Adipocyte (in vitro differentiated cells): ENCODE measurements at regions not wholly inside any gene's neighbourhood (a gene's known extent, or its start where the extent isn't known, plus 50 kb on each side); places are given as distances from the start of the nearest gene placed in this dataset.

ENCODE experiments used
- DNase-seq: peaks from one replicate; pipeline ENCODE4 v3.0.0-alpha.2; 2015; ENCODE audit warnings: low read depth
- H3K27me3 ChIP-seq: replicated peaks from 2 replicates; pipeline ENCODE4 v1.7.0; 2013; ENCODE audit warnings: mild to moderate bottlenecking, low read length, moderate library complexity; ENCODE audit not compliant: control insufficient read depth, insufficient read depth
- H3K36me3 ChIP-seq: 2 replicates; pipeline ENCODE4 v1.7.0; 2013; ENCODE audit warnings: low read length, mild to moderate bottlenecking, moderate library complexity; ENCODE audit not compliant: control insufficient read depth, insufficient read depth, severe bottlenecking
- H3K4me1 ChIP-seq: 2 replicates; pipeline ENCODE4 v1.7.0; 2013; ENCODE audit warnings: mild to moderate bottlenecking, low read length, moderate library complexity; ENCODE audit not compliant: control insufficient read depth, insufficient read depth
- H3K4me3 ChIP-seq: 2 replicates; pipeline ENCODE4 v1.7.0; 2013; ENCODE audit warnings: mild to moderate bottlenecking, low read length, moderate library complexity
- H3K9ac ChIP-seq: 2 replicates; pipeline ENCODE4 v1.7.0; 2013; ENCODE audit warnings: mild to moderate bottlenecking, low read length, moderate library complexity
- H3K9me3 ChIP-seq: 2 replicates; pipeline ENCODE4 v1.7.0; 2013; ENCODE audit warnings: mild to moderate bottlenecking, low read length, moderate library complexity; ENCODE audit not compliant: control insufficient read depth

- H3K9ac ChIP-seq, result no peak overlapping the region
- H3K4me3 ChIP-seq, result no peak overlapping the region
- peaks cover 6% of the 10 kb centered on the region for H3K4me1 ChIP-seq
- H3K27me3 ChIP-seq, result peaks cover 66% of the 10 kb centered on the region
- no peaks in the 10 kb centered on the region for H3K36me3 ChIP-seq
- H3K9me3 ChIP-seq, result peaks cover 12% of the 10 kb centered on the region
- no peak for DNase-seq
These were observed 356.9 kb downstream of the C16orf95 start for GRCh38 chr16:86960266-86960665.

- no peaks in the 10 kb centered on the region for H3K36me3 ChIP-seq
- peak overlapping the region; percentile 6 for H3K4me3 ChIP-seq
- peaks cover 71% of the 10 kb centered on the region for H3K27me3 ChIP-seq
- H3K9ac ChIP-seq, result no peak overlapping the region
- DNase-seq, result peak; percentile 61
- peaks cover 6% of the 10 kb centered on the region for H3K4me1 ChIP-seq
- H3K9me3 ChIP-seq, result peaks cover 6% of the 10 kb centered on the region
These were observed 356.0 kb downstream of the C16orf95 start for GRCh38 chr16:86961171-86961601.

GRCh38 chr16:86962259-86962658 lies 354.9 kb downstream of the C16orf95 start:
- Histone ChIP-seq H3K36me3 (no peaks in the 10 kb centered on the region), H3K27me3 (peaks cover 67% of the 10 kb centered on the region), H3K4me3 (no peak overlapping the region), H3K9ac (no peak overlapping the region), H3K4me1 (peaks cover 6% of the 10 kb centered on the region), H3K9me3 (no peaks in the 10 kb centered on the region)
- no peak for DNase-seq

- peaks cover 69% of the 10 kb centered on the region for H3K27me3 ChIP-seq
- no peak overlapping the region for H3K9ac ChIP-seq
- peaks cover 6% of the 10 kb centered on the region for H3K4me1 ChIP-seq
- no peak for DNase-seq
- no peaks in the 10 kb centered on the region for H3K9me3 ChIP-seq
- no peak overlapping the region for H3K4me3 ChIP-seq
- H3K36me3 ChIP-seq, result no peaks in the 10 kb centered on the region
These were observed 354.3 kb downstream of the C16orf95 start for GRCh38 chr16:86962913-86963312.

- peaks cover 6% of the 10 kb centered on the region for H3K4me1 ChIP-seq
- no peak overlapping the region for H3K4me3 ChIP-seq
- H3K9ac ChIP-seq, result no peak overlapping the region
- no peaks in the 10 kb centered on the region for H3K36me3 ChIP-seq
- DNase-seq, result no peak
- peaks cover 64% of the 10 kb centered on the region for H3K27me3 ChIP-seq
- H3K9me3 ChIP-seq, result no peaks in the 10 kb centered on the region
These were observed 353.3 kb downstream of the C16orf95 start for GRCh38 chr16:86963600-86964575.

GRCh38 chr16:86964796-86965241 lies 352.4 kb downstream of the C16orf95 start:
- H3K9me3 ChIP-seq, result peaks cover under 1% of the 10 kb centered on the region
- no peak for DNase-seq
- peaks cover 59% of the 10 kb centered on the region for H3K27me3 ChIP-seq
- peaks cover 6% of the 10 kb centered on the region for H3K4me1 ChIP-seq
- no peaks in the 10 kb centered on the region for H3K36me3 ChIP-seq
- no peak overlapping the region for H3K9ac ChIP-seq
- no peak overlapping the region for H3K4me3 ChIP-seq

GRCh38 chr16:86965331-86965730 lies 351.9 kb downstream of the C16orf95 start:
- Histone ChIP-seq H3K4me1 (peaks cover 6% of the 10 kb centered on the region), H3K9ac (no peak overlapping the region)

GRCh38 chr16:86965840-86966550 lies 351.2 kb downstream of the C16orf95 start:
- H3K4me1 ChIP-seq, result peaks cover 3% of the 10 kb centered on the region
- no peak for DNase-seq
- peaks cover 63% of the 10 kb centered on the region for H3K27me3 ChIP-seq
- no peak overlapping the region for H3K4me3 ChIP-seq
- no peak overlapping the region for H3K9ac ChIP-seq
- peaks cover 6% of the 10 kb centered on the region for H3K9me3 ChIP-seq
- no peaks in the 10 kb centered on the region for H3K36me3 ChIP-seq

More at GRCh38 chr16:86965331-86965730, 351.9 kb downstream of the C16orf95 start:
- Histone ChIP-seq H3K27me3 (peaks cover 59% of the 10 kb centered on the region), H3K36me3 (no peaks in the 10 kb centered on the region), H3K4me3 (no peak overlapping the region), H3K9me3 (peaks cover 6% of the 10 kb centered on the region)
- DNase-seq, result no peak

GRCh38 chr16:86966777-86967176 lies 350.4 kb downstream of the C16orf95 start:
- Histone ChIP-seq H3K4me3 (no peak overlapping the region), H3K9ac (no peak overlapping the region), H3K9me3 (peaks cover 6% of the 10 kb centered on the region), H3K36me3 (no peaks in the 10 kb centered on the region), H3K27me3 (peaks cover 65% of the 10 kb centered on the region), H3K4me1 (no peaks in the 10 kb centered on the region)
- no peak for DNase-seq

GRCh38 chr16:86968866-86969265 lies 348.3 kb downstream of the C16orf95 start:
- Histone ChIP-seq H3K36me3 (no peaks in the 10 kb centered on the region), H3K4me3 (no peak overlapping the region), H3K27me3 (peaks cover 57% of the 10 kb centered on the region), H3K4me1 (no peaks in the 10 kb centered on the region), H3K9ac (no peak overlapping the region), H3K9me3 (peaks cover 6% of the 10 kb centered on the region)
- DNase-seq, result no peak

GRCh38 chr16:86969716-86970115 lies 347.5 kb downstream of the C16orf95 start:
- Histone ChIP-seq H3K9me3 (peaks cover 6% of the 10 kb centered on the region), H3K4me3 (no peak overlapping the region), H3K27me3 (peaks cover 53% of the 10 kb centered on the region), H3K4me1 (no peaks in the 10 kb centered on the region), H3K9ac (no peak overlapping the region), H3K36me3 (no peaks in the 10 kb centered on the region)
- DNase-seq, result no peak
